ENCODE measurements at regions not wholly inside any gene's neighbourhood (a gene's known extent, or its start where the extent isn't known, plus 50 kb on each side); places are given as distances from the start of the nearest gene placed in this dataset.

- no peak overlapping the region for H3K27ac Mint-ChIP-seq
- H3K36me3 ChIP-seq (ENCODE audit: insufficient read depth), result no peaks in the 10 kb centered on the region
- no peak overlapping the region for H3K4me3 ChIP-seq
- H3K27me3 ChIP-seq (ENCODE audit: insufficient read depth), result no peaks in the 10 kb centered on the region
- no peak overlapping the region for H3K4me3 Mint-ChIP-seq
- H3K4me2 ChIP-seq, result no peak overlapping the region
- no peaks in the 10 kb centered on the region for H3K4me1 Mint-ChIP-seq
- DNase-seq (ENCODE audit: low spot score), result no peak
- H2AFZ ChIP-seq, result no peak overlapping the region
- no peaks in the 10 kb centered on the region for H3K27me3 Mint-ChIP-seq (ENCODE audit: insufficient read depth, low read depth, poor library complexity)
- no peaks in the 10 kb centered on the region for H3K79me2 ChIP-seq (replicated peaks; ENCODE audit: insufficient read depth)
- no peaks in the 10 kb centered on the region for H3K9me2 ChIP-seq (ENCODE audit: insufficient read depth)
- peaks cover 10% of the 10 kb centered on the region for H3K9me3 Mint-ChIP-seq
- no peak for ATAC-seq
- H3F3A ChIP-seq (replicated peaks; ENCODE audit: low read depth), result no peaks in the 10 kb centered on the region
- TF ChIP-seq CREB1 (CRISPR knock-in tag; IDR thresholded peaks at IDR 0.05; ENCODE audit: low read depth), result no peak
- TF ChIP-seq ZNF462 (CRISPR knock-in tag; IDR thresholded peaks at IDR 0.05), result no peak
- TF ChIP-seq NANOG (IDR thresholded peaks at IDR 0.05; ENCODE audit: borderline replicate concordance), result no peak
- TF ChIP-seq CTCF (conservative IDR thresholded peaks at IDR 0.05; ENCODE audit: low read depth in 2 of 2), result no peak
- TF ChIP-seq REST (IDR thresholded peaks at IDR 0.05; ENCODE audit: unreplicated experiment), result no peak
- TF ChIP-seq ETS1 (IDR thresholded peaks at IDR 0.05), result no peak
- no peak for TF ChIP-seq POLR2AphosphoS5 (IDR thresholded peaks at IDR 0.05; ENCODE audit: low read depth)
- TF ChIP-seq ZNF331 (CRISPR knock-in tag; IDR thresholded peaks at IDR 0.05; ENCODE audit: low read depth), result no peak
- TF ChIP-seq STAT1 (IDR thresholded peaks at IDR 0.05; ENCODE audit: unreplicated experiment), result no peak
- no peak for TF ChIP-seq EZH2 (IDR thresholded peaks at IDR 0.05; ENCODE audit: low read depth, unreplicated experiment)
- no peaks in the 10 kb centered on the region for H3K4me1 ChIP-seq (ENCODE audit: insufficient read depth)
- H4K20me1 ChIP-seq (replicated peaks; ENCODE audit: insufficient read depth), result no peaks in the 10 kb centered on the region
- no peak overlapping the region for H3K27ac ChIP-seq (ENCODE audit: low read depth)
- no peaks in the 10 kb centered on the region; the same call in 2 of the 3 replicates for H3K36me3 Mint-ChIP-seq (ENCODE audit: low read depth)
Measured at GRCh38 chr3:96488708-96489107, 325.7 kb upstream of the EPHA6 start.
